Liver (tissue), 8 donors: ENCODE measurements at regions not wholly inside any gene's neighbourhood (a gene's known extent, or its start where the extent isn't known, plus 50 kb on each side); places are given as distances from the start of the nearest gene placed in this dataset.

Experiments
- DNase-seq: peaks from one replicate; pipeline ENCODE4 v3.0.0-alpha.2; 2017; ENCODE audit warnings: low spot score
- H3K27ac ChIP-seq, 2 donors: one replicate each; pipeline ENCODE4 v1.7.0; 2013; ENCODE audit warnings: inconsistent platforms in 2 of 2, low read length in 2 of 2, control low read depth in 1 of 2, low read depth in 1 of 2, mild to moderate bottlenecking in 1 of 2
- H3K27me3 ChIP-seq, 4 donors: one replicate each; pipeline versions ENCODE4 v1.6.1 to v1.7.0; 2013; ENCODE audit warnings: low read length in 3 of 4, inconsistent platforms in 1 of 4, mild to moderate bottlenecking in 1 of 4, moderate library complexity in 1 of 4; ENCODE audit not compliant: control insufficient read depth in 4 of 4, insufficient read depth in 4 of 4
- H3K36me3 ChIP-seq, 4 donors: one replicate each; pipeline versions ENCODE4 v1.6.1 to v1.7.0; 2013; ENCODE audit warnings: low read length in 3 of 4, mild to moderate bottlenecking in 3 of 4, low read depth in 1 of 4, moderate library complexity in 1 of 4; ENCODE audit not compliant: control insufficient read depth in 4 of 4, insufficient read depth in 3 of 4
- H3K4me1 ChIP-seq, 4 donors: one replicate each; pipeline versions ENCODE4 v1.6.1 to v1.7.0; 2013; ENCODE audit warnings: low read length in 3 of 4, mild to moderate bottlenecking in 3 of 4, moderate library complexity in 1 of 4; ENCODE audit not compliant: control insufficient read depth in 4 of 4, insufficient read depth in 4 of 4
- H3K4me3 ChIP-seq, 3 donors: one replicate each; pipeline versions ENCODE4 v1.6.1 to v1.7.0; 2013; ENCODE audit warnings: low read length in 3 of 3, control low read depth in 1 of 3, low read depth in 1 of 3, mild to moderate bottlenecking in 1 of 3
- H3K9ac ChIP-seq, 2 donors: one replicate each; pipeline ENCODE4 v1.7.0; 2013; ENCODE audit warnings: low read length in 2 of 2, mild to moderate bottlenecking in 2 of 2, moderate library complexity in 2 of 2, control low read depth in 1 of 2, low read depth in 1 of 2
- H3K9me3 ChIP-seq, 4 donors: one replicate each; pipeline versions ENCODE4 v1.6.1 to v1.7.0; 2013; ENCODE audit warnings: low read length in 3 of 4; ENCODE audit not compliant: control insufficient read depth in 4 of 4
- ATF3 ChIP-seq: IDR thresholded peaks from 2 replicates; pipeline ENCODE4 v1.6.1; 2016; ENCODE audit warnings: antibody characterized with exemption
- CTCF ChIP-seq: fragments of 150-350 bp; IDR thresholded peaks from 2 replicates; pipeline ENCODE4 v1.5.1; 2017; ENCODE audit warnings: improper control_type of control experiment, low read depth, low read length; ENCODE audit not compliant: missing input control
- FOXA1 ChIP-seq: IDR thresholded peaks from 2 replicates; pipeline ENCODE4 v1.6.1; 2016; ENCODE audit warnings: antibody characterized with exemption
- FOXA2 ChIP-seq: IDR thresholded peaks from 2 replicates; pipeline ENCODE4 v1.6.1; 2016; ENCODE audit warnings: antibody characterized with exemption
- GABPA ChIP-seq, 2 donors: IDR thresholded peaks in 1 of 2; conservative IDR thresholded peaks in 1 of 2; 2 replicates each; pipeline ENCODE4 v1.6.1; 2016; ENCODE audit warnings: antibody characterized with exemption in 2 of 2, mild to moderate bottlenecking in 1 of 2, moderate library complexity in 1 of 2
- HNF4A ChIP-seq, 2 donors: conservative IDR thresholded peaks; 2 replicates each; pipeline ENCODE4 v1.6.1; 2016; ENCODE audit warnings: antibody characterized with exemption in 2 of 2, mild to moderate bottlenecking in 2 of 2
- MAX ChIP-seq: IDR thresholded peaks from 2 replicates; pipeline ENCODE4 v1.6.1; 2016; ENCODE audit warnings: antibody characterized with exemption
- NR2F2 ChIP-seq: IDR thresholded peaks from 2 replicates; pipeline ENCODE4 v1.6.1; 2016; ENCODE audit warnings: antibody characterized with exemption
- RAD21 ChIP-seq, 2 donors: IDR thresholded peaks; 2 replicates each; pipeline ENCODE4 v1.6.1; 2016; ENCODE audit warnings: antibody characterized with exemption in 2 of 2, mild to moderate bottlenecking in 2 of 2
- REST ChIP-seq: IDR thresholded peaks from 2 replicates; pipeline ENCODE4 v1.6.1; 2016; ENCODE audit warnings: antibody characterized with exemption, mild to moderate bottlenecking
- RXRA ChIP-seq, 2 donors: IDR thresholded peaks; 2 replicates each; pipeline ENCODE4 v1.6.1; 2017 to 2018; ENCODE audit warnings: antibody characterized with exemption in 2 of 2, mild to moderate bottlenecking in 1 of 2
- SP1 ChIP-seq: IDR thresholded peaks from 2 replicates; pipeline ENCODE4 v1.6.1; 2018; ENCODE audit warnings: antibody characterized with exemption, mild to moderate bottlenecking
- TAF1 ChIP-seq: conservative IDR thresholded peaks from 2 replicates; pipeline ENCODE4 v1.6.1; 2016; ENCODE audit warnings: antibody characterized with exemption, mild to moderate bottlenecking
- YY1 ChIP-seq: IDR thresholded peaks from 2 replicates; pipeline ENCODE4 v1.6.1; 2016; ENCODE audit warnings: antibody characterized with exemption, mild to moderate bottlenecking
- whole genome bisulfite sequencing: extraction: QIAGEN DNeasy Blood & Tissue Kit; methylation state at CpG from one replicate; pipeline ENCODE4 v1.1.7; 2013; 5-methylcytosine and 5-hydroxymethylcytosine counted together
- donor health status: healthy.
- donor health status: healthy.
- donor health status: healthy.
- donor health status: healthy.
- donor health status: healthy.

GRCh38 chr3:118369892-118370491 is 664.7 kb downstream of the IGSF11 start:
- H3K27ac ChIP-seq, result no peak overlapping the region
- TF ChIP-seq RXRA (IDR thresholded peaks at IDR 0.05) (no peak), TAF1 (no peak), HNF4A (conservative IDR thresholded peaks at IDR 0.05) (no peak), CTCF (no peak), REST (no peak), GABPA (IDR thresholded peaks at IDR 0.05 in 1 of 2, conservative IDR thresholded peaks at IDR 0.05 in 1 of 2) (no peak), FOXA1 (no peak), YY1 (no peak)
- 86% methylated on average over 4 of the region's 4 CpGs for WGBS
- H3K27me3 ChIP-seq, result no peaks in the 10 kb centered on the region
- no peak overlapping the region for H3K9ac ChIP-seq
- H3K4me3 ChIP-seq, result peak overlapping the region in 1 of 3 donors; percentile 1
- no peak for DNase-seq
- H3K4me1 ChIP-seq, result no peaks in the 10 kb centered on the region
- H3K9me3 ChIP-seq, result peaks cover 0 to 14% (median 6%) of the 10 kb centered on the region in 4 donors
- no peaks in the 10 kb centered on the region for H3K36me3 ChIP-seq

- WGBS, result 49% methylated on average over 2 of the region's 2 CpGs
- DNase-seq, result no peak
- H3K9me3 ChIP-seq, result no peaks in the 10 kb centered on the region
- no peaks in the 10 kb centered on the region for H3K36me3 ChIP-seq
- TF ChIP-seq FOXA2 (no peak), MAX (no peak), CTCF (no peak), GABPA (IDR thresholded peaks at IDR 0.05 in 1 of 2, conservative IDR thresholded peaks at IDR 0.05 in 1 of 2) (no peak), TAF1 (no peak), RAD21 (IDR thresholded peaks at IDR 0.05) (no peak), ATF3 (no peak), NR2F2 (no peak), YY1 (no peak), SP1 (no peak)
- peaks cover 0 to 3% (median 0%) of the 10 kb centered on the region in 4 donors for H3K27me3 ChIP-seq
- H3K9ac ChIP-seq, result no peak overlapping the region
- no peak overlapping the region for H3K4me3 ChIP-seq
- no peaks in the 10 kb centered on the region for H3K4me1 ChIP-seq
- H3K27ac ChIP-seq, result no peak overlapping the region
Observed at GRCh38 chr3:118380576-118380975, 654.1 kb downstream of the IGSF11 start.
